ENCODE measurements at regions not wholly inside any gene's neighbourhood (a gene's known extent, or its start where the extent isn't known, plus 50 kb on each side); places are given as distances from the start of the nearest gene placed in this dataset.

DNA sequence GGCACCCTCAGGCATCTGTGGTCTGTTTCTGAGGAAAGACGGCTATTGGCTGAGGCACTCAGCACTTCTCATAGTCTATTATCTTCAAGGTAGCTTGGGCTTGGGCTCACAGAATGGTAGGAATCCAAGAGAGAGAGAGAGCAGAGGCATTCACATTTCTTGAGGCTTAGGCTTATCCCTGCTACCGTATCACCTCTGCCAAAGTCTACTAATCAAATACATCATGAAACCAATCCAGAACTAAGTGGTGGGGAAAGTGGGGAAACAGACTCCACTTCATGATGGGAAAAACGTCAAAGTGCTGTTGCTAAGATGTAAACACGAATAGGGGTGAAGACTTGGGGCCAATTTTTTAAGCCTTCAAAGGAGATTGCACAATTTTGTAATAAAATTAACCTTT lies 271.1 kb upstream of the SEMA3D start:
- WGBS, 3 donors = 53 to 60% (median 53%) methylated on average over 4 of the region's 4 CpGs
- H3K36me3 ChIP-seq (ENCODE audit: insufficient read depth in 1 of 2, low read depth in 1 of 2) = no peaks in the 10 kb centered on the region
- intact Hi-C loops (cut with DNase I) = no loop called here
- TF ChIP-seq, protein P1, sequence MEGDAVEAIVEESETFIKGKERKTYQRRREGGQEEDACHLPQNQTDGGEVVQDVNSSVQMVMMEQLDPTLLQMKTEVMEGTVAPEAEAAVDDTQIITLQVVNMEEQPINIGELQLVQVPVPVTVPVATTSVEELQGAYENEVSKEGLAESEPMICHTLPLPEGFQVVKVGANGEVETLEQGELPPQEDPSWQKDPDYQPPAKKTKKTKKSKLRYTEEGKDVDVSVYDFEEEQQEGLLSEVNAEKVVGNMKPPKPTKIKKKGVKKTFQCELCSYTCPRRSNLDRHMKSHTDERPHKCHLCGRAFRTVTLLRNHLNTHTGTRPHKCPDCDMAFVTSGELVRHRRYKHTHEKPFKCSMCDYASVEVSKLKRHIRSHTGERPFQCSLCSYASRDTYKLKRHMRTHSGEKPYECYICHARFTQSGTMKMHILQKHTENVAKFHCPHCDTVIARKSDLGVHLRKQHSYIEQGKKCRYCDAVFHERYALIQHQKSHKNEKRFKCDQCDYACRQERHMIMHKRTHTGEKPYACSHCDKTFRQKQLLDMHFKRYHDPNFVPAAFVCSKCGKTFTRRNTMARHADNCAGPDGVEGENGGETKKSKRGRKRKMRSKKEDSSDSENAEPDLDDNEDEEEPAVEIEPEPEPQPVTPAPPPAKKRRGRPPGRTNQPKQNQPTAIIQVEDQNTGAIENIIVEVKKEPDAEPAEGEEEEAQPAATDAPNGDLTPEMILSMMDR (IDR thresholded peaks at IDR 0.05) = no peak
- DNase-seq = no peak
- no peaks in the 10 kb centered on the region for H3K9me3 ChIP-seq
- no peaks in the 10 kb centered on the region for H3K27me3 ChIP-seq (ENCODE audit: insufficient read depth in 3 of 3, low read length in 2 of 3)
- H3K27ac ChIP-seq = no peak overlapping the region
- H3K4me3 ChIP-seq = no peak overlapping the region
- no peak for ATAC-seq
- H3K4me1 ChIP-seq = no peaks in the 10 kb centered on the region

DNA sequence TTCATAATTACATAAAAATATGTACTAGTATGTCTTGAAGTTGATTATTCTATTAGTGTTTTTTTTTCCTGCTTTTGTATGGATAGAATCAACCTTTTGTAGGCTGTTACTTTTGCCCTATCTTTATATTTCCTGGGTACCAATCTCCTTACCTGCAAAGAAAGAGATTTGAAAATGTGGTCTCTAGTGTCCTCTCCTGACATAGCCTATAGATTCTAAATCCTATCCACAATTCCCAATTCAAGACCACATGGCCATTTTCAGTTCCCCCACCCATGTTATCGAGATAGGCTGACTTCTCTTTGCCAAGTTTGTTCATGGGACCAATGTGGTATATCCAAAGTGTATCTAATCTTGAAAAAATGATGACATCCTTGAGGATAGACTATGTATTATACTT lies 269.4 kb upstream of the SEMA3D start:
- Histone ChIP-seq H3K4me3 (no peak overlapping the region), H3K36me3 (ENCODE audit: insufficient read depth in 1 of 2, low read depth in 1 of 2) (no peaks in the 10 kb centered on the region), H3K4me1 (no peaks in the 10 kb centered on the region), H3K27ac (no peak overlapping the region), H3K9me3 (no peaks in the 10 kb centered on the region), H3K27me3 (ENCODE audit: insufficient read depth in 3 of 3, low read length in 2 of 3) (no peaks in the 10 kb centered on the region)
- DNase-seq = no peak
- no peak for ATAC-seq
- WGBS, 3 donors = 71 to 87% (median 72%) methylated on average over 1 of the region's 1 CpG
- intact Hi-C loops (cut with DNase I) = no loop called here
- TF ChIP-seq, protein P1 (IDR thresholded peaks at IDR 0.05) = no peak

DNA sequence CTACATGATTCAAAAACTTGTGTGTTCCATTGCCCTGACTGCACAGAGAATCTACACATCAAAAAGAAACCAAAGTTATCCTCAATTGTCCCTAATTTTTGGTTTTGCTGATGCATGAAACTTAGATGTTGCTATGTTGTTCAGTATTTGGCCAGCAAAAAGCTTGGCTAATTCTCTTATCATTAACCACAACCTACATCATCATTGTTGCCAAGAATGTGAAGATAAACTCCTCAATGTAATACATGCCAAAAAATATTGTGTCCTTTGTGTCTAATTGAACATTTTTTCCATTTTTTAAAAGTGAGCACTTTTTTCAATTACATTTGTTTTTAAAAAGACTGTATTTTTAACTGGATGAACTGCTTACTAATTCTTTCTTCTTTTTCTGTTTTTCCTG lies 268.0 kb upstream of the SEMA3D start:
- H3K4me3 ChIP-seq = no peak overlapping the region
- H3K27me3 ChIP-seq (ENCODE audit: insufficient read depth in 3 of 3, low read length in 2 of 3) = no peaks in the 10 kb centered on the region
- H3K9me3 ChIP-seq = no peaks in the 10 kb centered on the region
- no peak overlapping the region for H3K27ac ChIP-seq
- intact Hi-C loops (cut with DNase I) = no loop called here
- TF ChIP-seq, protein P1 (IDR thresholded peaks at IDR 0.05) = no peak
- no peak for ATAC-seq
- no peaks in the 10 kb centered on the region for H3K36me3 ChIP-seq (ENCODE audit: insufficient read depth in 1 of 2, low read depth in 1 of 2)
- H3K4me1 ChIP-seq = no peaks in the 10 kb centered on the region
- DNase-seq = no peak

DNA sequence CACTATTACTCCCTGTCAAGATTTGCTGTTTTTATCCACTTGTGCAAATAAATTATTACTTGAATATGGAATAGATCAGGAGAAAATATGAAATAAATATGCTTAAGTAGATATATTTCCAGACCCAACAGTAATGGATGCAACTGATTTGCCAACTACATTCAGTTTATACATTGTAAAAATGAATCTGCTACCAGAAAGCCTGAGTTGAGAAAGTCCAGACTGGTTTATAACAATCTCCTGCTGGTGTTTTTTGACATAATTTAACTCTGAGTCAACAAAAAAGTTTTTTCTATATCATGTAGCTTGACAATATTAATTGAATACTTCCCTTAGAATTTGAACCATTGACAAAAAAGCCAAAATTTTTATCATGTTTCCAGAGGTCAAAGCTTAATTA lies 265.8 kb upstream of the SEMA3D start:
- H3K27me3 ChIP-seq (ENCODE audit: insufficient read depth in 3 of 3, low read length in 2 of 3) = no peaks in the 10 kb centered on the region
- H3K9me3 ChIP-seq = no peaks in the 10 kb centered on the region
- no peak overlapping the region for H3K27ac ChIP-seq
- intact Hi-C loops (cut with DNase I) = no loop called here
- ATAC-seq = no peak
- H3K36me3 ChIP-seq (ENCODE audit: insufficient read depth in 1 of 2, low read depth in 1 of 2) = no peaks in the 10 kb centered on the region
- H3K4me1 ChIP-seq = no peaks in the 10 kb centered on the region
- DNase-seq = no peak
- H3K4me3 ChIP-seq = no peak overlapping the region
- TF ChIP-seq, protein P1 (IDR thresholded peaks at IDR 0.05) = no peak

DNA sequence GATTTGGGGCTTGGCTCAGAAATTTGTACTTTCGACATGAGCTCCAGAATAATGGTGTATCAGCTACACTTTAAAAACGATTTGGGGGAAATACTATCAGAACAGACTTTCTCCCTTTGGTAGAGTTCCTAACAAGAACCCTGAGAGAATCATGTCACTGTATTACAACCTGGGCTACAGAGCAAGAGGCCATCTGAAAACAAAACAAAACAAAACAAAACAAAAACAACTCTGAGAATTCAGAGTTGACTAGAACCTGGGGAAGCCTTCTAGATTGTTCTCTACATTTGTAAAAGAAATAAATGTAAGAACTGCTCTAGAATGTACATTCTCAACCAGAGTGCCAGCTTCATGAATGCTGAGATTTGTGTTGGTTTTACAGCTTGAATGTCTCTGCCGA lies 262.6 kb upstream of the SEMA3D start:
- ATAC-seq = no peak
- Histone ChIP-seq H3K27me3 (ENCODE audit: insufficient read depth in 3 of 3, low read length in 2 of 3) (no peaks in the 10 kb centered on the region), H3K9me3 (no peaks in the 10 kb centered on the region)

More for the DNA sequence above, 262.6 kb upstream of the SEMA3D start:
- intact Hi-C loops (cut with DNase I) = no loop called here
- H3K36me3 ChIP-seq (ENCODE audit: insufficient read depth in 1 of 2, low read depth in 1 of 2) = no peaks in the 10 kb centered on the region
- no peaks in the 10 kb centered on the region for H3K4me1 ChIP-seq
- 78 to 88% (median 78%) methylated on average over 3 of the region's 3 CpGs for whole genome bisulfite sequencing, 3 donors
- H3K4me3 ChIP-seq = no peak overlapping the region
- no peak for DNase-seq
- TF ChIP-seq, protein P1 (IDR thresholded peaks at IDR 0.05) = no peak
- no peak overlapping the region for H3K27ac ChIP-seq

Measured in psoas muscle (tissue), 7 donors.